MM.1S (cell line): ENCODE measurements at regions not wholly inside any gene's neighbourhood (a gene's known extent, or its start where the extent isn't known, plus 50 kb on each side); places are given as distances from the start of the nearest gene placed in this dataset.

ENCODE experiments used
- EZH2 ChIP-seq: fragments of 300-600 bp; sonication (generic); optimal IDR thresholded peaks from 2 replicates; pipeline ENCODE3; 2017; ENCODE audit warnings: low read depth, mild to moderate bottlenecking, antibody characterized with exemption, low read length, mixed read lengths
- EZH2phosphoT487 ChIP-seq: fragments of 300-600 bp; sonication (generic); IDR thresholded peaks from 2 replicates; pipeline ENCODE4 v1.6.1; 2018; ENCODE audit warnings: antibody characterized with exemption, low read length
- TF ChIP-seq, protein P1 (sequence below): fragments of 300-600 bp; sonication (generic); IDR thresholded peaks from 2 replicates; pipeline ENCODE4 v1.5.1; 2016; ENCODE audit warnings: antibody characterized with exemption, low read length, mixed read lengths

DNA sequence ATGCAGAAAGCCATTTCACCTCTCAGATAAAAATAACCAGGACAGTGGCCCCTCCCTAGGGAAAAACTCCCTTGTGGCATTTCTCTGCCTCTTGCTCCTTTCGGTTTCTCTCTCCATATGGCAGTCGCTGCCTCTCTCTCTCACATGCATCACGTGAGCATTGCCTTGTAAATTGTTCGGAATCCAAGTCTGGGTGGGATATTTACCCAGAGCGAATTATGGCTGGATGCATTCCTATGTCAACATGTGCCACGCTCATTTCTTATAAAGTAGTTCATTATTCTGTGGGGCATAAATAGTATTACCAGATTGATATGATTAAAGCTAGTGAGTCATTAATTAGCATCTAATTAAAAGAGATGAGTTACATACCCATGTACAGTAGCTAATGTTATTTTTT lies 392.9 kb downstream of the INSC start:
- TF ChIP-seq EZH2phosphoT487 (no peak), EZH2 (no peak)
- TF ChIP-seq, protein P1, sequence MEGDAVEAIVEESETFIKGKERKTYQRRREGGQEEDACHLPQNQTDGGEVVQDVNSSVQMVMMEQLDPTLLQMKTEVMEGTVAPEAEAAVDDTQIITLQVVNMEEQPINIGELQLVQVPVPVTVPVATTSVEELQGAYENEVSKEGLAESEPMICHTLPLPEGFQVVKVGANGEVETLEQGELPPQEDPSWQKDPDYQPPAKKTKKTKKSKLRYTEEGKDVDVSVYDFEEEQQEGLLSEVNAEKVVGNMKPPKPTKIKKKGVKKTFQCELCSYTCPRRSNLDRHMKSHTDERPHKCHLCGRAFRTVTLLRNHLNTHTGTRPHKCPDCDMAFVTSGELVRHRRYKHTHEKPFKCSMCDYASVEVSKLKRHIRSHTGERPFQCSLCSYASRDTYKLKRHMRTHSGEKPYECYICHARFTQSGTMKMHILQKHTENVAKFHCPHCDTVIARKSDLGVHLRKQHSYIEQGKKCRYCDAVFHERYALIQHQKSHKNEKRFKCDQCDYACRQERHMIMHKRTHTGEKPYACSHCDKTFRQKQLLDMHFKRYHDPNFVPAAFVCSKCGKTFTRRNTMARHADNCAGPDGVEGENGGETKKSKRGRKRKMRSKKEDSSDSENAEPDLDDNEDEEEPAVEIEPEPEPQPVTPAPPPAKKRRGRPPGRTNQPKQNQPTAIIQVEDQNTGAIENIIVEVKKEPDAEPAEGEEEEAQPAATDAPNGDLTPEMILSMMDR = no peak
